ENCODE measurements at regions not wholly inside any gene's neighbourhood (a gene's known extent, or its start where the extent isn't known, plus 50 kb on each side); places are given as distances from the start of the nearest gene placed in this dataset.

DNA sequence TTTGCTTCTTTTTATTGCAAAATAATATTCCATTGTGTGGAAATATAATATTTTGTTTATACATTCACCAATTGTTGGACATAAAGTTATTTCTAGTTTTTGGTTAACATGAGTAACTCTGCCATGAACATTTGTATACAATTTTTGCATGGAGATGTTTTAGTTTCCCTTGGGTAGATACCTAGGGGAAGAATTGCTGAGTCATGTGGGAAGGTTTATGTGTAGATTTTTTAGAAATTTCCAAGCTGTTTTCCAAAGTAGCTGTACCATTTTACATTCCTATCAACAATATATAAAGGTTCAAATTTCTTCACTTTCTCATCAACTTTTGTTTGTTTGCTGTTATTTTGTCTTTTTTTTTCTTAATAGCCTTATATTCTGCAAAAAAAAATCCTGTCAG is 664.7 kb upstream of the FBXO33 start:
- no peaks in the 10 kb centered on the region for H4K20me1 ChIP-seq (ENCODE audit: insufficient read depth)
- H3K9ac ChIP-seq = no peak overlapping the region
- no peaks in the 10 kb centered on the region for H3K9me2 ChIP-seq
- POLR2A ChIA-PET = no interaction called here
- H3K4me2 ChIP-seq = no peak overlapping the region
- no peaks in the 10 kb centered on the region for H3K79me2 ChIP-seq (ENCODE audit: insufficient read depth)
- CTCF ChIA-PET = no interaction called here
- H3F3A ChIP-seq (replicated peaks; ENCODE audit: insufficient read depth) = no peaks in the 10 kb centered on the region
- H3K27ac ChIP-seq (ENCODE audit: low read depth in 2 of 2, low read length in 1 of 2) = no peak overlapping the region
- no peak for TF ChIP-seq FOSL2 (IDR thresholded peaks at IDR 0.05; ENCODE audit: borderline replicate concordance, low read depth)
- TF ChIP-seq, protein P1, sequence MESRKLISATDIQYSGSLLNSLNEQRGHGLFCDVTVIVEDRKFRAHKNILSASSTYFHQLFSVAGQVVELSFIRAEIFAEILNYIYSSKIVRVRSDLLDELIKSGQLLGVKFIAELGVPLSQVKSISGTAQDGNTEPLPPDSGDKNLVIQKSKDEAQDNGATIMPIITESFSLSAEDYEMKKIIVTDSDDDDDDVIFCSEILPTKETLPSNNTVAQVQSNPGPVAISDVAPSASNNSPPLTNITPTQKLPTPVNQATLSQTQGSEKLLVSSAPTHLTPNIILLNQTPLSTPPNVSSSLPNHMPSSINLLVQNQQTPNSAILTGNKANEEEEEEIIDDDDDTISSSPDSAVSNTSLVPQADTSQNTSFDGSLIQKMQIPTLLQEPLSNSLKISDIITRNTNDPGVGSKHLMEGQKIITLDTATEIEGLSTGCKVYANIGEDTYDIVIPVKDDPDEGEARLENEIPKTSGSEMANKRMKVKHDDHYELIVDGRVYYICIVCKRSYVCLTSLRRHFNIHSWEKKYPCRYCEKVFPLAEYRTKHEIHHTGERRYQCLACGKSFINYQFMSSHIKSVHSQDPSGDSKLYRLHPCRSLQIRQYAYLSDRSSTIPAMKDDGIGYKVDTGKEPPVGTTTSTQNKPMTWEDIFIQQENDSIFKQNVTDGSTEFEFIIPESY (IDR thresholded peaks at IDR 0.05; ENCODE audit: borderline replicate concordance, low read depth) = no peak
- TF ChIP-seq, protein P2, sequence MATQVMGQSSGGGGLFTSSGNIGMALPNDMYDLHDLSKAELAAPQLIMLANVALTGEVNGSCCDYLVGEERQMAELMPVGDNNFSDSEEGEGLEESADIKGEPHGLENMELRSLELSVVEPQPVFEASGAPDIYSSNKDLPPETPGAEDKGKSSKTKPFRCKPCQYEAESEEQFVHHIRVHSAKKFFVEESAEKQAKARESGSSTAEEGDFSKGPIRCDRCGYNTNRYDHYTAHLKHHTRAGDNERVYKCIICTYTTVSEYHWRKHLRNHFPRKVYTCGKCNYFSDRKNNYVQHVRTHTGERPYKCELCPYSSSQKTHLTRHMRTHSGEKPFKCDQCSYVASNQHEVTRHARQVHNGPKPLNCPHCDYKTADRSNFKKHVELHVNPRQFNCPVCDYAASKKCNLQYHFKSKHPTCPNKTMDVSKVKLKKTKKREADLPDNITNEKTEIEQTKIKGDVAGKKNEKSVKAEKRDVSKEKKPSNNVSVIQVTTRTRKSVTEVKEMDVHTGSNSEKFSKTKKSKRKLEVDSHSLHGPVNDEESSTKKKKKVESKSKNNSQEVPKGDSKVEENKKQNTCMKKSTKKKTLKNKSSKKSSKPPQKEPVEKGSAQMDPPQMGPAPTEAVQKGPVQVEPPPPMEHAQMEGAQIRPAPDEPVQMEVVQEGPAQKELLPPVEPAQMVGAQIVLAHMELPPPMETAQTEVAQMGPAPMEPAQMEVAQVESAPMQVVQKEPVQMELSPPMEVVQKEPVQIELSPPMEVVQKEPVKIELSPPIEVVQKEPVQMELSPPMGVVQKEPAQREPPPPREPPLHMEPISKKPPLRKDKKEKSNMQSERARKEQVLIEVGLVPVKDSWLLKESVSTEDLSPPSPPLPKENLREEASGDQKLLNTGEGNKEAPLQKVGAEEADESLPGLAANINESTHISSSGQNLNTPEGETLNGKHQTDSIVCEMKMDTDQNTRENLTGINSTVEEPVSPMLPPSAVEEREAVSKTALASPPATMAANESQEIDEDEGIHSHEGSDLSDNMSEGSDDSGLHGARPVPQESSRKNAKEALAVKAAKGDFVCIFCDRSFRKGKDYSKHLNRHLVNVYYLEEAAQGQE (IDR thresholded peaks at IDR 0.05; ENCODE audit: low read depth, low read length) = no peak
- no peak for TF ChIP-seq MXI1 (IDR thresholded peaks at IDR 0.05; ENCODE audit: low read depth, low read length)
- no peak for TF ChIP-seq MEF2A (IDR thresholded peaks at IDR 0.05; ENCODE audit: borderline replicate concordance, low read depth)
- TF ChIP-seq TCF12 (IDR thresholded peaks at IDR 0.05) = no peak
- TF ChIP-seq RFX5 (IDR thresholded peaks at IDR 0.05; ENCODE audit: low read length) = no peak
- no peak for TF ChIP-seq SMC3 (IDR thresholded peaks at IDR 0.05; ENCODE audit: low read depth, low read length)
- no peak for TF ChIP-seq EP300 (IDR thresholded peaks at IDR 0.05; ENCODE audit: borderline replicate concordance in 1 of 2, low read depth in 1 of 2, low read length in 1 of 2)
- no peaks in the 10 kb centered on the region for H3K4me1 ChIP-seq (ENCODE audit: control insufficient read depth in 1 of 2, insufficient read depth in 2 of 2, low read depth in 1 of 2, low read length in 1 of 2)
- no peaks in the 10 kb centered on the region for H3K36me3 ChIP-seq (replicated peaks in 1 of 2; ENCODE audit: control insufficient read depth in 1 of 2, insufficient read depth in 2 of 2, low read length in 1 of 2)
- DNase-seq = no peak
- H3K9me3 ChIP-seq = no peaks in the 10 kb centered on the region
- no peaks in the 10 kb centered on the region for H3K27me3 ChIP-seq (ENCODE audit: insufficient read depth)
- no peak overlapping the region for H3K4me3 ChIP-seq (ENCODE audit: low read depth in 2 of 2, low read length in 1 of 2)
- no peak overlapping the region for H2AFZ ChIP-seq (ENCODE audit: low read depth)

GRCh38 chr14:40093800-40094199 is 661.6 kb upstream of the FBXO33 start:
- no peaks in the 10 kb centered on the region for H3K9me3 ChIP-seq
- POLR2A ChIA-PET = no interaction called here
- H3K9me2 ChIP-seq = no peaks in the 10 kb centered on the region
- H3F3A ChIP-seq (replicated peaks; ENCODE audit: insufficient read depth) = no peaks in the 10 kb centered on the region
- no peak overlapping the region for H3K4me3 ChIP-seq (ENCODE audit: low read depth in 2 of 2, low read length in 1 of 2)
- 9% methylated on average over 1 of the region's 1 CpG for WGBS (ENCODE audit: low lambda C conversion rate)
- H4K20me1 ChIP-seq (ENCODE audit: insufficient read depth) = no peaks in the 10 kb centered on the region
- no peaks in the 10 kb centered on the region for H3K27me3 ChIP-seq (ENCODE audit: insufficient read depth)
- H3K36me3 ChIP-seq (replicated peaks in 1 of 2; ENCODE audit: control insufficient read depth in 1 of 2, insufficient read depth in 2 of 2, low read length in 1 of 2) = no peaks in the 10 kb centered on the region
- no peak overlapping the region for H2AFZ ChIP-seq (ENCODE audit: low read depth)
- no peaks in the 10 kb centered on the region for H3K79me2 ChIP-seq (ENCODE audit: insufficient read depth)
- no peaks in the 10 kb centered on the region for H3K4me1 ChIP-seq (ENCODE audit: control insufficient read depth in 1 of 2, insufficient read depth in 2 of 2, low read depth in 1 of 2, low read length in 1 of 2)
- CTCF ChIA-PET = no interaction called here
- H3K4me2 ChIP-seq = no peak overlapping the region
- H3K9ac ChIP-seq = no peak overlapping the region
- H3K27ac ChIP-seq (ENCODE audit: low read depth in 2 of 2, low read length in 1 of 2) = no peak overlapping the region
- TF ChIP-seq, protein P3, sequence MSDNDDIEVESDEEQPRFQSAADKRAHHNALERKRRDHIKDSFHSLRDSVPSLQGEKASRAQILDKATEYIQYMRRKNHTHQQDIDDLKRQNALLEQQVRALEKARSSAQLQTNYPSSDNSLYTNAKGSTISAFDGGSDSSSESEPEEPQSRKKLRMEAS (IDR thresholded peaks at IDR 0.05; ENCODE audit: low read depth) = no peak
- TF ChIP-seq PBX3 (IDR thresholded peaks at IDR 0.05) (no peak), YY1 (IDR thresholded peaks at IDR 0.05; ENCODE audit: low read depth) (no peak), MEF2A (IDR thresholded peaks at IDR 0.05; ENCODE audit: borderline replicate concordance, low read depth) (no peak), NFIC (IDR thresholded peaks at IDR 0.05; ENCODE audit: borderline replicate concordance) (no peak), ELF1 (IDR thresholded peaks at IDR 0.05) (no peak), SMC3 (IDR thresholded peaks at IDR 0.05; ENCODE audit: low read depth, low read length) (no peak), TAF1 (IDR thresholded peaks at IDR 0.05; ENCODE audit: borderline replicate concordance, low read depth, low read length) (no peak), RFX5 (IDR thresholded peaks at IDR 0.05; ENCODE audit: low read length) (no peak)
- no peak for DNase-seq
